NCI-H2081 treated with DMSO at 0.1 percent for 48 hours (cell line): ENCODE measurements at regions not wholly inside any gene's neighbourhood (a gene's known extent, or its start where the extent isn't known, plus 50 kb on each side); places are given as distances from the start of the nearest gene placed in this dataset.
"Not testable (repeated sequence)": the region's sequence is repeated elsewhere in the genome, so short reads cannot be mapped to it uniquely, and the experiment has no call there.

Experiments used
- DNase-seq: peaks from one replicate; lab custom pipeline; 2025; lab: John Stamatoyannopoulos, UW

DNA sequence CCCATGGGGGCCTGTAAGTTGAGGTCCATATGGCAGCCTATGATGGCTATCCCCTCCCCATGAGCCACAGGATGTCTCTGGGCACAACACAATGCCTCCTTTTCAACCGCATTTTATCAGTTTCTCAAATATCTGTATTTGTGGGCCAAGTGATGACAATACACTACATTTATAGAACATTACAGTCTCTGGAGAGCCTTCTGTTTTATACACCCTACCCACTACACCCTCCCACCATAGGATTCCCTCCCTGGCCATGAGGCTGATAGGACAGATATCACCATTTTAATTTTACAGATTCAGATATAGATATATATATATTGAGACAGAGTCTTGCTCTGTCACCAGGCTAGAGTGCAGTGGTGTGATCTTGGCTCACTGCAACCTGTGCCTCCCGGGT lies 236.8 kb downstream of the ENC1 start:
- DNase-seq, result no peak

DNA sequence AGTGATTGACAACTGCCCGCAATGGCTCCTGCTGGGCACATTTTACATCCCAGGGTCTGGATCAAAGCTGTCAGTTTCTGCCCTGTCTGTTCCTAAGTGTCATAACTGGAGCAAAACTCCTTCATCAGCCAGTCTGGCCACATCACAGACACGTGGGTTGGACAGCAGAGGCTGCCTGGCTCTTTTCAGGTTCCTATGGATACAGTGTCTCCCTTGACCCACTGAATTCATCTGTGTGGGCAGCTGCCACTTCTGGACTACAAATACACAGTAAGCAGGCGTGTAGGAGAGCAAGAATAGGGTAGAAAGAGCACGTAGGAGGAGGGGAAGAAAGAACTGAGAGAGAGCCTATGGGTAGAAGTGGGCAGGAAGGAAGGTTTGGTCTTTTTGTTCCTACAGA lies 238.0 kb downstream of the ENC1 start:
- DNase-seq, result no peak

- DNase-seq, result no peak
These were observed 238.6 kb downstream of the ENC1 start for GRCh38 chr5:74401946-74402320.

DNA sequence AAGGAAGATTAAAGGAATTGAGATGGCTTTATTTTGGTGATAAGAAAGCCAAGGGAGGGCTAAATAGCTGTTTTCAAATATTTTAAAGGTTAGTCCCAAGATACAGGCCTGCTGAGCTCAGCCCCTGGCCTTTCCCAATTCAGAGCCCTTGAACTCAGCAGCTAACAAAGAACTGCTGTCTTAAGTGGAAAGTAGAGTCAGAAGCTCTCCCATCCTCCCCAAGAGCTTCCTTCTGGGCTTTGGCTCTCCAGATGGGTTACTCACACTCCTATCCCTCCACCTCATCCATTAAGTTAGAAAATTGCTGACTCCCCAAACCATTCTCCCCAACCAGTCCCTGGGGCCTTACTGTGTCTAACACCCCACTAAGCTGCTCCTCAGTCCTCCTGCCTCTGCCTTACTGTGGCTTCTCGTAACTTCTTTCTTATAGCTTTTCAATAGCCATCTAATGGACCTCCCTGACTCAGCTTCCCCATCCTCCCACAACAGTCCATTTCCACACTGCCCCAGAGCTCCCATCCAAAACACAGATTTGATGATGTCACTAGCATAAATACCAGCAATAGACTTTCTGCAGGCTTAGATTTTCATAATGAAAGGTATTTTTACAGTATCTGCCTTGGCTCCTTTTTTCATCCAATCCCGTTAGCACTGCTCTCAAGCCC lies 239.1 kb downstream of the ENC1 start:
- DNase-seq, result no peak

- DNase-seq, result no peak
These were observed 240.5 kb downstream of the ENC1 start for GRCh38 chr5:74400067-74400466.

GRCh38 chr5:74396913-74397622 lies 243.5 kb downstream of the ENC1 start:
- DNase-seq, result no peak

DNA sequence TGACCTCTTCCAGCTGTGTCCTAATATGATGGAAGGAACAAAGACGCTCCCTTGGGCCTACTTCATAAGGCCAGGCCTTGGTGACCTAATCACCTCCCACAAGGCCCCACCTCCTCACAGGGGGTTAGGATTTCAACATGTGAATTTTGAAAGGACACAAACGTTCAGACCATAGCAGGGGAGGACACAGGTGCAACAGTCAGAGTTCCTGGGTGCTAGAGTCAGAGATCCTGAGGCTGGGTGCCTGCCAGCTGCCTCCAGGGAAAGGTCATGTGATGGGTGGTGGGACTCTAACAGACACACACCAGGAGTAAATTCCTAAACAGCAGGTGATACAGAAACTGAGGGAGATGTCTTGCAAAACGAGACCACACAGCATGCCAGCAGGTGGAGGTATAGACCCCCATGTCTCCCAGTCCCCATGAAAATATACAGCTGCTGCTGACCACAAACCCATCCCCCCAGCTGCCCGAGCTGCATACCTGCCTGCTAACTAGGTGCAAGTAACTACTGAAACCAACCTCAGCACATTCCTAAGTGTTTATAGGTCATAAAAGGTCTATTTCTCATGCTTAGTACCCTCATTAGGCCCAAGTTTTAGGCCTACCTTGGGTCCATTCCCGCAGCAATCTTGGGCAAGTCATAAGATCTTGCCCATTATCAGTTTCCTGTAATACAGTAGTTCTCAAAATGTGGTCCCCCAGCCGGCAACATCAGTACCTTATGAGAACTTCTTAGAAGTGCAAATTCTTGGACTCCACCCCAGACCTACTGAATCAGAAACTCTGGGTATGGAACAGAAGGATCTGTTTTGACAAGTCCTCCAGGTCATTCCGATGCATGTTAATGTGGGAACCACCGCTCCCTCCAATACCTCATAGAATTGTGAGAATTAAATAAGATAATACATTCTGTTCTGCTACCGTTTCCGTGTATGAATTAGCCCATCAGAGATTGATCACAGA lies 245.3 kb downstream of the ENC1 start:
- no peak for DNase-seq

DNA sequence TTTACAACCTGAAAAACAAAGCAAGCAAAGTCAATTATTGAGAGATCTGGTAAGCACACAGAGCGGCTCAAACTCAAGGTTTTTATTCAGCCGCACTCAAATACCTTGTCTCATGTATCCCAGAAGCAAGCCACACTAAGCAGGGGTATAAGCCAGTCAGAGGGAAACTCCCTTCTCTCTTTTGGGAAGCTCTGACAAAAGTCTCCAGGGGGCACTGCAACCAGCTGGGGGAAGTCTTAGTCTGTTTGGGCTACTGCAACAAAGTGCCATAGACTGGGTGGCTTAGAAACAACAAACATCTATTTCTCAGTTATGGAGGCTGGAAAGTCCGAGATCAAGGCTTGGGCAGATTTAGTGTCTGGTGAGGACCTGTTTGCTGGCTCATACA lies 246.0 kb downstream of the ENC1 start:
- DNase-seq, result no peak

DNA sequence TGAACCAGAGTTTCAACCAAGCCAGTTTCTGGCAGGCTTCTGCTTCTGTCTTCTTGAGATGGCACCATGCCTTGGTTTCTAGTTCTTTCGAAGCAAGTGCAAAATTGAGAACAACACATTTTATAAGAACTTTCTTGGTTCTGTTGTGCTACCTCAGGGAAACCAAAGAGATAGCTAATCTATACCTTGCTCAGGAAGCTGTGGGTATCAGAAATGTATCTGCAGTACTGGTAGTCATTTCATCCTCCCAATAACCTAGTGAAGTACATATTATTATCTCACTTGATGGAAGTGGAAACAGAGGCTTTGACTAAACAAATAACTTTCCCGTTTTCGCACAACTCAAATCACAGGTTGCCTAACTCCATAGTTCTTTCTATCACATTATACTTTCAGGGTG lies 246.6 kb downstream of the ENC1 start:
- DNase-seq, result no peak

GRCh38 chr5:74392711-74393351 lies 247.7 kb downstream of the ENC1 start:
- no peak for DNase-seq

DNA sequence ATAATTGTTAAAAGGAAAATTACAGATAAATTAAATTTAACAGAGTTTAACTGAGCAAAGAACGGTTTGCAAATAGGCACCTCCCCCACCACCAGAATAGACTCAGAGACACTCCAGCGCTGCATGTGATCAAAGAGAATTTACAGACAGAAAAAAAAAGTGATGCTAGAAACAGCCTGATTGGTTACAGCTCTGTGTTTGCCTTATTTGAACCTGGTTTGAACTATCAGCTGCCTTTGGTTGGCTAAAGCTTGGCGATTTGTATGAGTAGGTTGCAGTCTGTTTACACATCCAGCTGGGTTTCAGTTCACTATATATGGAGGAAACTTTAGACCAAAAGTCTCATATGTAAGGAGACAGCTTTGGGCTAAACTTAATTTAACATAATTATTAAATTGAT lies 249.1 kb downstream of the ENC1 start:
- DNase-seq, result no peak

- no peak for DNase-seq
These were observed 249.7 kb downstream of the ENC1 start for GRCh38 chr5:74390822-74391221.

- no peak for DNase-seq
These were observed 250.3 kb downstream of the ENC1 start for GRCh38 chr5:74390306-74390637.

DNA sequence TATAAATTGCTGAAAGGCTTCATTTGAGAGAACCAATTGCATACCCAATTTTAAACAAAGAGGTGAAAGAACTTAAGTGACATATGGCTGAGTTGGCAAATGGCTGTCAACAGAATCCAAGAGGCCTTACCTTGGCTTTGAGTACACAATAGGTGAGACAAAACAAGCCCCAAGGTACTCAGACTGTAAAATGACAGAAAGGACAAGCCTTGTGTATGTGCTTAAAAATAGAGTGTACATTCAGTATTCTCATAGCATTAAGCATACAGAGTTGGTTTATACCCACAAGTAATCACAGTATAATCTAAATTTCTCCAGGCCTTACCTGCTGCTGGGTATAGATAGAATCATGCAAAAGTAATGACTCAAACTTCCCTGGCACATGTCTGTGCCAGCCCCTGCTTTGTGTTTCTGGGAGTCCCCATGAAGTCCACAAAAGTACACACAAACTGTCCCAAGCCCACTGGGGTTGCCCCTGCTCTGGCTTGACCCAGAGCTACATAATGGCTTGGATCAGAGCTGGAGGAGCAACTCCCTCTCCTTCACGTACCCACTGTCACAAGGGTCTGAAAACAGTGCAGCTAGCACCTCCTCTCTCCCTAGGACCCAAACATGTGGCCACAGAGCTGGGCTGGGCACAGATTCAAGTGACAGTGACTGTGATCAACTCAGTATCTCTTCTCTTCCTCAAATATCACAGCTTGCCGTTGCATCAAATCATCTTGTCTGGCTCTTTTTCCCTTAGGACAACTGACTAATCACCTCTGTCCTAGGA lies 250.8 kb downstream of the ENC1 start:
- no peak for DNase-seq

GRCh38 chr5:74388411-74388810 lies 252.1 kb downstream of the ENC1 start:
- not testable (repeated sequence) for DNase-seq

DNA sequence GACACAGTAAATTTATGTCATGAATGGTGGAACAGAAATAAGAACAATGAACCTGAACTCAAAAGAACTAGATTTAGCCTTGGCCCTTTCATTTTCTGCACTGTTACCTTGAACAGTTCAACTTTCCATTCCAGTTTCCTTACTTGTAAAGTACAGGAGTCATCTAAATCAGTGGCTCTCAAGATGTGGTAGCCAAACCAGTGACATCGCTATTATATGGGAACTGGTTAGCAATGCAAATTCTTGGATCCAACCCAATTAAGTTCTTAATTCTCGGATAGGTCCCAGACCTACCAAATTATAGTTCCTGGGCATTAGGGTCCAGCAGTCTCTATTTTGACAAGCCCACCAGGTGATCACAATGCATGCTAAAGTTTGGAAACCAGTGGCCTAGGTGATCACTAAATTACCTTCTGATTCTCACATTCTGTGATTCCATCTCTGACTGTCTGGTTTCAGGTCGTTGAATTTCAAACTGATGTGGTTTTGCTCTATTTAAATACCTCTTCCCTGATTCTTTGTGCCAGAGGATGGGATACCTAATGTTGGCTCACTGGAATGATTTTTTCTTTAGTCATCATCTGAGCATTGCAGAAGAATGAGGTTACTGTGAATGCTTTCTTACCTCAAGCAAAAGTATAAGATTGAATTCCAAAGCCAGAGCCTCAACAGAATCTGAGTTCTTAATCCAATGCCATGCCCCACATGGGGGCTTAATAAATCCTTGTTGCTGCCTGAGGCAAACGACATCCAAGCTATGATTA lies 253.8 kb downstream of the ENC1 start:
- no peak for DNase-seq

DNA sequence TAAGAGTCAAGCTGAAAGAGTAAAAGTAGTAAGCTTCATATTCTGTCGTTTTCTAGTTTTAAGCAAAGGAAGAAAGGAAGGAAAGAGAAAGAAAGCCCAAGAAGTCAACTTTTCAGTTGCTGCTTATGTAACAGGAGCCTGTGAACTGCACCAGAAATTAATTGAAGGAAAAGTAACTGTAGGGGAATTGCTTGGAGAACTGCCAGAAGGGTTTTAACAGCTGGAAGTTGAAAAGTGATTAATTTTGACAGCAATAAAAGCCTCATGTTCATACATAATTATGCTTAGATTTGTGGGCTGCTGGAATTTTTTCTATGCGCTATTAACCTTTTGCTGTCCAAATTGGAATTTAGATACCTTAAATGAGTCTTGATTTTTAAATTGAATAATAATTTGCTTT lies 255.7 kb downstream of the ENC1 start:
- no peak for DNase-seq

GRCh38 chr5:74382987-74383593 lies 257.4 kb downstream of the ENC1 start:
- DNase-seq, result no peak

GRCh38 chr5:74382123-74382855 lies 258.2 kb downstream of the ENC1 start:
- no peak for DNase-seq

DNA sequence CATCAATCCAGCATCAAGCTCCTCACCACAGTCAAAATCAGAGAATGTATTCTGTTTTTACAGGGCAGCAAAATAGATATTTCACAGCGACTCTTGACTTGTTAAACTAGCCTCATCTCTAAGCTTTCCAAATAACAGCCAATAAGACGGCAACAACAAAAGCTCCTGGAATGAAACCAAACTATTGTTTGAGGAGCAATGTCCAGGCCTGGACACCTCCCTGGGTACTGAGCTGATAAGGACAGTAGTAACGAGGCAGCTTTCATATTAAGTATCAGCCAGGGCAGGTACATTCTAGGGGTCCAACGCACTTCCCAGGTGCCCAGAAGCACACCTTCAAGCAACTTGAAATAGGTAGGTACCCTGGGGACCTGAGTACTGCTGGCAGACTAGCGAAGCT lies 260.3 kb downstream of the ENC1 start:
- no peak for DNase-seq
